ENCODE measurements at regions not wholly inside any gene's neighbourhood (a gene's known extent, or its start where the extent isn't known, plus 50 kb on each side); places are given as distances from the start of the nearest gene placed in this dataset.

DNA sequence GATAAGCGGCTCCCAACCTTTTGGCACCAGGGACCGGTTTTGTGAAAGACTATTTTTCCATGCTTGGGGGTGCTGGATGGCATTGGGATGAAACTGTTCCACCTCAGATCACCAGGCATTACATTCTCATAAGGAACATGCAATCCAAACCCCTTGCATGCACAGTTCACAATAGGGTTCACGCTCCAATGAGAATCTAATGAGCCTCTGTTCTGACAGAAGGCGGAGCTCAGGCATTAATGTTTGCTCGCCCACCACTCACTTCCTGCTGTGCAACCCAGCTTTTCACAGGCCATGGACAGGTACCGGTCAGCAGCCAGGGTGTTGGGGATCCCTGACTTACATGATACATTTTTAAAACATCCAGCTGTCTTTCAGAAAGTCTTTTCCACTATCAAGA is 187.3 kb downstream of the SLC39A8 start:
- Histone ChIP-seq H3K27me3 (ENCODE audit: control insufficient read depth, insufficient read depth, low read length) (no peaks in the 10 kb centered on the region), H3K4me3 (ENCODE audit: low read length) (no peak overlapping the region), H3K9me3 (replicated peaks; ENCODE audit: low read length) (no peaks in the 10 kb centered on the region), H3K4me2 (ENCODE audit: low read length) (no peak overlapping the region), H3K9ac (ENCODE audit: low read depth, low read length) (no peak overlapping the region), H3K4me1 (ENCODE audit: control insufficient read depth, insufficient read depth, low read length) (no peaks in the 10 kb centered on the region), H3K36me3 (ENCODE audit: insufficient read depth, low read length) (no peaks in the 10 kb centered on the region)

- no peak overlapping the region for H3K9ac ChIP-seq (ENCODE audit: low read depth, low read length)
- no peak overlapping the region for H3K4me2 ChIP-seq (ENCODE audit: low read length)
- H3K4me1 ChIP-seq (ENCODE audit: control insufficient read depth, insufficient read depth, low read length): no peaks in the 10 kb centered on the region
- H3K9me3 ChIP-seq (replicated peaks; ENCODE audit: low read length): no peaks in the 10 kb centered on the region
- no peak overlapping the region for H3K4me3 ChIP-seq (ENCODE audit: low read length)
- H3K36me3 ChIP-seq (ENCODE audit: insufficient read depth, low read length): no peaks in the 10 kb centered on the region
- no peaks in the 10 kb centered on the region for H3K27me3 ChIP-seq (ENCODE audit: control insufficient read depth, insufficient read depth, low read length)
Observed at GRCh38 chr4:102153391-102153790, 191.9 kb downstream of the SLC39A8 start.

DNA sequence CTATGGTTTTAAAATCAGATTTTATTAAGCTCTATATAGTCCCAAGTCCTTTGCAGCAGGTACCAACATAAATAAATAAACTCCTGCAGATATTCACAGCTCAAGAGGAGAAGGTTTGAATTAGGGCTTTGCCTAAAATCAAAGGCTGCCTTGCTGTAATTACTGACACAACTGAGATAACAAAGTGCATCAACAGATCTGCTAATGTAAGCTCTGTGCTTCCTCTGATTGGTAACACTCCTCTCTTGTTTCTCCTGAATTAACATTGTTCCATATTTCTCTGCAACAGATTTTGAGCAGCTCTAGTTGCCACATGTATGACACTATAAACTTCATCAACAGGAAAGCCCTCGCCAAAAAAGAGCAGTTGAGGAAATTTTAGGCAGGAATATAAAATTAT is 193.6 kb downstream of the SLC39A8 start:
- no peak overlapping the region for H3K4me2 ChIP-seq (ENCODE audit: low read length)
- H3K4me3 ChIP-seq (ENCODE audit: low read length): no peak overlapping the region
- H3K9me3 ChIP-seq (replicated peaks; ENCODE audit: low read length): no peaks in the 10 kb centered on the region

DNA sequence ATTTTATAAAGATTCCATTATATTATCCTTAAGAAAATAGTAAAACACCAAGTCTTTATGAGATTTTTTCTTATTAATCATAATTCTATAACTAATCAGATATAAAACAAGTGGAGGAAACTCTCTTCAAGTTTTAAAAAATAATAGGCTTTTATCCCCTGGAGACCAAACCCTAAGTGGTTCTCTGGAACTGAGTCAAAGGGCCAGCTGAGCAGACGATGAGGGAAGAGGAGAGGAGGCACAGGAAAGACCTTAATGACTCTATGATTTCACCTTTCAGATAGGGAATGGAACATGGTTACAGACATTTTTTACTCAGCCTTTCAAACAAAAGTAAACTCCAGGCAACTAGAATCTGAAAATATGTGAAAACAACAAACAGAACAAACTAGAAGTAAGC is 201.8 kb downstream of the SLC39A8 start:
- H3K9ac ChIP-seq (ENCODE audit: low read depth, low read length): no peak overlapping the region

More for the DNA sequence above, 193.6 kb downstream of the SLC39A8 start:
- H3K36me3 ChIP-seq (ENCODE audit: insufficient read depth, low read length): no peaks in the 10 kb centered on the region
- H3K4me1 ChIP-seq (ENCODE audit: control insufficient read depth, insufficient read depth, low read length): no peaks in the 10 kb centered on the region
- no peaks in the 10 kb centered on the region for H3K27me3 ChIP-seq (ENCODE audit: control insufficient read depth, insufficient read depth, low read length)
- no peak overlapping the region for H3K9ac ChIP-seq (ENCODE audit: low read depth, low read length)

DNA sequence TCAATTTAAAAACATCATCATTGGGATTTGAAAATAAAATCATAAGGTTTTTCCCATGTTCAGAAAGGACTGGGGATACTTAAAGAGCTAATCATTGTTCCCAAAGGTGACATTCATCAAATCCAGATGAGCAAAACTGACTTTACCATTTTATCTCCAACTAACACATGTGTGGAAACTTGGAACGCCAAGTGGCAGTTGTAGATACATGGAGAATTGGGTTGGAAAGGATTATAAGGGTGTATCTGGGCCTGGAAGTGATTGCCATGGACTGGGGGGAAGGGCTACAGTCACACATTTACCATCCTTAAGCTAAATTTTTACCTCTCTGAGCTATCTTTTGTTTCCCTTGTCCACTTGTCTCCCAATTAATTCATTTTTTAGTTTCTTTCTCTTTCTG is 203.4 kb downstream of the SLC39A8 start:
- Histone ChIP-seq H3K9ac (ENCODE audit: low read depth, low read length) (no peak overlapping the region), H3K4me3 (ENCODE audit: low read length) (no peak overlapping the region), H3K27me3 (ENCODE audit: control insufficient read depth, insufficient read depth, low read length) (no peaks in the 10 kb centered on the region), H3K36me3 (ENCODE audit: insufficient read depth, low read length) (no peaks in the 10 kb centered on the region), H3K4me1 (ENCODE audit: control insufficient read depth, insufficient read depth, low read length) (peaks cover 15% of the 10 kb centered on the region), H3K9me3 (replicated peaks; ENCODE audit: low read length) (no peaks in the 10 kb centered on the region), H3K4me2 (ENCODE audit: low read length) (no peak overlapping the region)

More for the DNA sequence above, 201.8 kb downstream of the SLC39A8 start:
- Histone ChIP-seq H3K4me3 (ENCODE audit: low read length) (no peak overlapping the region), H3K4me1 (ENCODE audit: control insufficient read depth, insufficient read depth, low read length) (peaks cover 15% of the 10 kb centered on the region), H3K4me2 (ENCODE audit: low read length) (no peak overlapping the region), H3K9me3 (replicated peaks; ENCODE audit: low read length) (no peaks in the 10 kb centered on the region), H3K36me3 (ENCODE audit: insufficient read depth, low read length) (no peaks in the 10 kb centered on the region), H3K27me3 (ENCODE audit: control insufficient read depth, insufficient read depth, low read length) (no peaks in the 10 kb centered on the region)

DNA sequence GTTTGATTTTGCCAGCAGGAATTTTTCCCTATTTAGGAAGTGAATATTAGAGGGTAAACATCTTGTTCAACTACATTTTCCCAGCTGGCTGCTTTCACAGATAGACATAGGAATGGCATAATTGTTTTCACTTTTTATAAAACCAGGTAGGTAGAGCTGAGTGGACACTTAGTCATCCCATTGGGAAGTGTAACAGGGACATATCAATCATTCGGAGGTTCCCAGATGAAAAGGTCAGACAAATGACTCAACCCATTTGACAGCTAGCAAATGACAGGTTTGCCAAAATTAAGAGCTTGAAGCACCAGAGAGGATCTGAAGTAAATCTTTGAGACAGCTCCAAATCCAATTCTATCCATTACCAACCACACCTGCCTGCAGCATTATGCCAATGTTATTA is 205.3 kb downstream of the SLC39A8 start:
- H3K36me3 ChIP-seq (ENCODE audit: insufficient read depth, low read length): no peaks in the 10 kb centered on the region
- H3K4me1 ChIP-seq (ENCODE audit: control insufficient read depth, insufficient read depth, low read length): peaks cover 15% of the 10 kb centered on the region
- no peaks in the 10 kb centered on the region for H3K9me3 ChIP-seq (replicated peaks; ENCODE audit: low read length)
- H3K4me3 ChIP-seq (ENCODE audit: low read length): no peak overlapping the region
- no peaks in the 10 kb centered on the region for H3K27me3 ChIP-seq (ENCODE audit: control insufficient read depth, insufficient read depth, low read length)
- no peak overlapping the region for H3K9ac ChIP-seq (ENCODE audit: low read depth, low read length)
- no peak overlapping the region for H3K4me2 ChIP-seq (ENCODE audit: low read length)

- Histone ChIP-seq H3K9ac (ENCODE audit: low read depth, low read length) (no peak overlapping the region), H3K4me3 (ENCODE audit: low read length) (no peak overlapping the region)
Observed at GRCh38 chr4:102139132-102139573, 206.1 kb downstream of the SLC39A8 start.

DNA sequence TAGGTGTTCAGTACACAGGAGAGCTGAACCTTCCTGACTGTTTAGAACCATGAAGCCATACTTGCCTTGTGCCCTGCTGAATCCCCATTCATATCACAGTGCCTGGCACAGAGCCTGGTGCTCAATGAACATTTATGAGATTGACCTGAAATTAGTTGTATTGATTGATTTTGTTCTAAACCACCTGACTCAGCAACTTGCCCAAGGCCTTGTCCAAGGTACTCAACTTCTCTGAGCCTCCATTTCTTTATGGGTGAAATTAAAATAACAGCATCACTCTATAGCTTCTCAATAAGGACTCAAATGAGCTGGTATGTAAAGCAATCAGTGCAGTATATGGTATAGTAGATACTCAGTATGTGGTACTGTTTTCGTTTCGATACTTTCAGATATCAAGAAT is 208.1 kb downstream of the SLC39A8 start:
- H3K4me3 ChIP-seq (ENCODE audit: low read length): no peak overlapping the region
- H3K4me2 ChIP-seq (ENCODE audit: low read length): no peak overlapping the region
- H3K36me3 ChIP-seq (ENCODE audit: insufficient read depth, low read length): no peaks in the 10 kb centered on the region
- H3K9ac ChIP-seq (ENCODE audit: low read depth, low read length): no peak overlapping the region
- H3K4me1 ChIP-seq (ENCODE audit: control insufficient read depth, insufficient read depth, low read length): peaks cover 15% of the 10 kb centered on the region
- H3K9me3 ChIP-seq (replicated peaks; ENCODE audit: low read length): no peaks in the 10 kb centered on the region
- H3K27me3 ChIP-seq (ENCODE audit: control insufficient read depth, insufficient read depth, low read length): no peaks in the 10 kb centered on the region

More at GRCh38 chr4:102139132-102139573, 206.1 kb downstream of the SLC39A8 start:
- Histone ChIP-seq H3K4me2 (ENCODE audit: low read length) (no peak overlapping the region), H3K27me3 (ENCODE audit: control insufficient read depth, insufficient read depth, low read length) (no peaks in the 10 kb centered on the region), H3K4me1 (ENCODE audit: control insufficient read depth, insufficient read depth, low read length) (peaks cover 15% of the 10 kb centered on the region), H3K9me3 (replicated peaks; ENCODE audit: low read length) (no peaks in the 10 kb centered on the region), H3K36me3 (ENCODE audit: insufficient read depth, low read length) (no peaks in the 10 kb centered on the region)

- no peaks in the 10 kb centered on the region for H3K4me1 ChIP-seq (ENCODE audit: control insufficient read depth, insufficient read depth, low read length)
- H3K4me2 ChIP-seq (ENCODE audit: low read length): no peak overlapping the region
- no peaks in the 10 kb centered on the region for H3K36me3 ChIP-seq (ENCODE audit: insufficient read depth, low read length)
Observed at GRCh38 chr4:102129810-102130209, 215.5 kb downstream of the SLC39A8 start.

More at GRCh38 chr4:102129810-102130209, 215.5 kb downstream of the SLC39A8 start:
- Histone ChIP-seq H3K27me3 (ENCODE audit: control insufficient read depth, insufficient read depth, low read length) (no peaks in the 10 kb centered on the region), H3K9me3 (replicated peaks; ENCODE audit: low read length) (no peaks in the 10 kb centered on the region), H3K9ac (ENCODE audit: low read depth, low read length) (no peak overlapping the region), H3K4me3 (ENCODE audit: low read length) (no peak overlapping the region)

Measured in skeletal muscle satellite cell (primary cell).